Mucosa of rectum (tissue), 2 donors: ENCODE measurements at regions not wholly inside any gene's neighbourhood (a gene's known extent, or its start where the extent isn't known, plus 50 kb on each side); places are given as distances from the start of the nearest gene placed in this dataset.

Experiments
- H3K27ac ChIP-seq, 2 donors: one replicate each; pipeline ENCODE4 v1.7.0; 2013; ENCODE audit warnings: inconsistent platforms in 2 of 2, low read depth in 2 of 2, low read length in 2 of 2
- H3K27me3 ChIP-seq, 2 donors: one replicate each; pipeline ENCODE4 v1.7.0; 2013; ENCODE audit warnings: low read length in 2 of 2; ENCODE audit not compliant: control insufficient read depth in 2 of 2, insufficient read depth in 2 of 2
- H3K36me3 ChIP-seq, 2 donors: one replicate each; pipeline ENCODE4 v1.7.0; 2013; ENCODE audit warnings: low read length in 2 of 2; ENCODE audit not compliant: control insufficient read depth in 2 of 2, insufficient read depth in 2 of 2
- H3K4me1 ChIP-seq, 2 donors: one replicate each; pipeline ENCODE4 v1.7.0; 2013; ENCODE audit warnings: low read length in 2 of 2, mild to moderate bottlenecking in 1 of 2; ENCODE audit not compliant: control insufficient read depth in 2 of 2, insufficient read depth in 2 of 2
- H3K4me3 ChIP-seq, 2 donors: one replicate each; pipeline ENCODE4 v1.7.0; 2013; ENCODE audit warnings: low read length in 2 of 2
- H3K9ac ChIP-seq, 2 donors: one replicate each; pipeline ENCODE4 v1.7.0; 2013; ENCODE audit warnings: low read length in 2 of 2, low read depth in 1 of 2, mild to moderate bottlenecking in 1 of 2
- H3K9me3 ChIP-seq, 2 donors: one replicate each; pipeline ENCODE4 v1.7.0; 2013; ENCODE audit warnings: low read length in 2 of 2; ENCODE audit not compliant: control insufficient read depth in 2 of 2
- donor health status: healthy.
- donor health status: Normal muscosa, but diverticular disease.

- peaks cover 0 to 2% of the 10 kb centered on the region in 2 donors for H3K27me3 ChIP-seq
- H3K4me3 ChIP-seq, result no peak overlapping the region
- H3K9me3 ChIP-seq, result no peaks in the 10 kb centered on the region
- H3K36me3 ChIP-seq, result no peaks in the 10 kb centered on the region
- no peak overlapping the region for H3K9ac ChIP-seq
- no peaks in the 10 kb centered on the region for H3K4me1 ChIP-seq
- no peak overlapping the region for H3K27ac ChIP-seq
Measured at GRCh38 chr2:235212501-235213158, 260.8 kb downstream of the SH3BP4 start.

- no peak overlapping the region for H3K9ac ChIP-seq
- no peaks in the 10 kb centered on the region for H3K36me3 ChIP-seq
- H3K27ac ChIP-seq, result no peak overlapping the region
- H3K4me1 ChIP-seq, result no peaks in the 10 kb centered on the region
- H3K27me3 ChIP-seq, result peaks cover 0 to 2% of the 10 kb centered on the region in 2 donors
- H3K4me3 ChIP-seq, result no peak overlapping the region
- no peaks in the 10 kb centered on the region for H3K9me3 ChIP-seq
Measured at GRCh38 chr2:235215248-235215647, 263.4 kb downstream of the SH3BP4 start.

- H3K4me1 ChIP-seq, result no peaks in the 10 kb centered on the region
- H3K4me3 ChIP-seq, result no peak overlapping the region
- no peaks in the 10 kb centered on the region for H3K9me3 ChIP-seq
Measured at GRCh38 chr2:235216901-235217300, 265.1 kb downstream of the SH3BP4 start.

GRCh38 chr2:235217846-235218245, 266.0 kb downstream of the SH3BP4 start:
- H3K9me3 ChIP-seq, result no peaks in the 10 kb centered on the region
- no peak overlapping the region for H3K27ac ChIP-seq
- H3K9ac ChIP-seq, result no peak overlapping the region
- H3K27me3 ChIP-seq, result peaks cover 0 to 2% of the 10 kb centered on the region in 2 donors
- H3K36me3 ChIP-seq, result no peaks in the 10 kb centered on the region
- H3K4me3 ChIP-seq, result no peak overlapping the region
- no peaks in the 10 kb centered on the region for H3K4me1 ChIP-seq

More at GRCh38 chr2:235216901-235217300, 265.1 kb downstream of the SH3BP4 start:
- no peak overlapping the region for H3K27ac ChIP-seq
- H3K36me3 ChIP-seq, result no peaks in the 10 kb centered on the region
- peaks cover 0 to 2% of the 10 kb centered on the region in 2 donors for H3K27me3 ChIP-seq
- H3K9ac ChIP-seq, result no peak overlapping the region

GRCh38 chr2:235218486-235218907, 266.7 kb downstream of the SH3BP4 start:
- no peak overlapping the region for H3K9ac ChIP-seq
- no peak overlapping the region for H3K27ac ChIP-seq
- H3K27me3 ChIP-seq, result peaks cover 0 to 2% of the 10 kb centered on the region in 2 donors
- no peak overlapping the region for H3K4me3 ChIP-seq
- no peaks in the 10 kb centered on the region for H3K4me1 ChIP-seq
- H3K36me3 ChIP-seq, result no peaks in the 10 kb centered on the region
- H3K9me3 ChIP-seq, result no peaks in the 10 kb centered on the region

- Histone ChIP-seq H3K27me3 (peaks cover 0 to 2% of the 10 kb centered on the region in 2 donors), H3K9me3 (no peaks in the 10 kb centered on the region), H3K4me1 (no peaks in the 10 kb centered on the region), H3K4me3 (no peak overlapping the region), H3K9ac (no peak overlapping the region), H3K36me3 (no peaks in the 10 kb centered on the region), H3K27ac (no peak overlapping the region)
Measured at GRCh38 chr2:235219048-235219447, 267.2 kb downstream of the SH3BP4 start.

GRCh38 chr2:235220331-235220730, 268.5 kb downstream of the SH3BP4 start:
- no peaks in the 10 kb centered on the region for H3K9me3 ChIP-seq
- peaks cover 0 to 2% of the 10 kb centered on the region in 2 donors for H3K27me3 ChIP-seq
- no peaks in the 10 kb centered on the region for H3K36me3 ChIP-seq
- no peak overlapping the region for H3K4me3 ChIP-seq
- H3K27ac ChIP-seq, result no peak overlapping the region
- H3K9ac ChIP-seq, result no peak overlapping the region
- no peaks in the 10 kb centered on the region for H3K4me1 ChIP-seq

GRCh38 chr2:235223011-235223410, 270.8 kb upstream of the AGAP1 start:
- Histone ChIP-seq H3K4me1 (no peaks in the 10 kb centered on the region), H3K27ac (no peak overlapping the region), H3K9ac (no peak overlapping the region), H3K4me3 (no peak overlapping the region), H3K9me3 (no peaks in the 10 kb centered on the region), H3K36me3 (no peaks in the 10 kb centered on the region), H3K27me3 (no peaks in the 10 kb centered on the region)

GRCh38 chr2:235224410-235224809, 269.4 kb upstream of the AGAP1 start:
- Histone ChIP-seq H3K27me3 (no peaks in the 10 kb centered on the region), H3K4me3 (no peak overlapping the region), H3K27ac (no peak overlapping the region), H3K36me3 (no peaks in the 10 kb centered on the region), H3K9ac (no peak overlapping the region), H3K9me3 (no peaks in the 10 kb centered on the region), H3K4me1 (no peaks in the 10 kb centered on the region)

GRCh38 chr2:235225261-235225660, 268.6 kb upstream of the AGAP1 start:
- no peaks in the 10 kb centered on the region for H3K36me3 ChIP-seq
- H3K4me3 ChIP-seq, result no peak overlapping the region
- H3K9me3 ChIP-seq, result no peaks in the 10 kb centered on the region
- no peaks in the 10 kb centered on the region for H3K4me1 ChIP-seq
- no peak overlapping the region for H3K27ac ChIP-seq
- H3K9ac ChIP-seq, result no peak overlapping the region
- no peaks in the 10 kb centered on the region for H3K27me3 ChIP-seq
